ENCODE measurements at regions not wholly inside any gene's neighbourhood (a gene's known extent, or its start where the extent isn't known, plus 50 kb on each side); places are given as distances from the start of the nearest gene placed in this dataset.

GRCh38 chr1:59017501-59018231 lies 233.8 kb upstream of the JUN start:
- no peak for TF ChIP-seq FOXP2 (optimal IDR thresholded peaks at IDR 0.05; ENCODE audit: borderline replicate concordance, extremely low read depth, extremely low read length, insufficient read depth)
- no peak for TF ChIP-seq POLR2AphosphoS5 (IDR thresholded peaks at IDR 0.05; ENCODE audit: low read depth, low read length)
- TF ChIP-seq SIN3A (IDR thresholded peaks at IDR 0.05; ENCODE audit: borderline replicate concordance, insufficient read depth, low read length) = no peak
- no peak for TF ChIP-seq TAF1 (IDR thresholded peaks at IDR 0.05; ENCODE audit: borderline replicate concordance, insufficient read depth, low read length)
- no peak for TF ChIP-seq REST (IDR thresholded peaks at IDR 0.05; ENCODE audit: insufficient read depth in 1 of 2, low read depth in 2 of 2, low read length in 2 of 2)

GRCh38 chr1:59018446-59018845 lies 234.6 kb upstream of the JUN start:
- TF ChIP-seq POLR2AphosphoS5 (IDR thresholded peaks at IDR 0.05; ENCODE audit: low read depth, low read length) (no peak), TAF1 (IDR thresholded peaks at IDR 0.05; ENCODE audit: borderline replicate concordance, insufficient read depth, low read length) (no peak), REST (IDR thresholded peaks at IDR 0.05; ENCODE audit: insufficient read depth in 1 of 2, low read depth in 2 of 2, low read length in 2 of 2) (no peak), FOXP2 (optimal IDR thresholded peaks at IDR 0.05; ENCODE audit: borderline replicate concordance, extremely low read depth, extremely low read length, insufficient read depth) (no peak), SIN3A (IDR thresholded peaks at IDR 0.05; ENCODE audit: borderline replicate concordance, insufficient read depth, low read length) (no peak)

- no peak for TF ChIP-seq REST (IDR thresholded peaks at IDR 0.05; ENCODE audit: insufficient read depth in 1 of 2, low read depth in 2 of 2, low read length in 2 of 2)
Observed at GRCh38 chr1:59018860-59019259, 235.0 kb upstream of the JUN start.

- TF ChIP-seq POLR2AphosphoS5 (IDR thresholded peaks at IDR 0.05; ENCODE audit: low read depth, low read length) = no peak
- no peak for TF ChIP-seq TAF1 (IDR thresholded peaks at IDR 0.05; ENCODE audit: borderline replicate concordance, insufficient read depth, low read length)
- no peak for TF ChIP-seq SIN3A (IDR thresholded peaks at IDR 0.05; ENCODE audit: borderline replicate concordance, insufficient read depth, low read length)
- no peak for TF ChIP-seq REST (IDR thresholded peaks at IDR 0.05; ENCODE audit: insufficient read depth in 1 of 2, low read depth in 2 of 2, low read length in 2 of 2)
- no peak for TF ChIP-seq FOXP2 (optimal IDR thresholded peaks at IDR 0.05; ENCODE audit: borderline replicate concordance, extremely low read depth, extremely low read length, insufficient read depth)
Observed at GRCh38 chr1:59020151-59020997, 236.5 kb upstream of the JUN start.

Measured in PFSK-1 (cell line).